Karpas-422 (cell line): ENCODE measurements at regions not wholly inside any gene's neighbourhood (a gene's known extent, or its start where the extent isn't known, plus 50 kb on each side); places are given as distances from the start of the nearest gene placed in this dataset.

ENCODE experiments used
- DNase-seq: peaks from one replicate; pipeline ENCODE4 v3.0.0-alpha.2; 2015
- H2AFZ ChIP-seq: fragments of 200-600 bp; sonication (generic); 2 replicates; pipeline ENCODE4 v1.6.1; 2014; ENCODE audit warnings: antibody characterized with exemption, low read length, mixed read lengths
- H3K27ac ChIP-seq: fragments of 200-600 bp; sonication (generic); 2 replicates; pipeline ENCODE4 v1.5.1; 2014; ENCODE audit warnings: mild to moderate bottlenecking, low read length, moderate library complexity
- H3K27me3 ChIP-seq: fragments of 200-600 bp; sonication (generic); 2 replicates; pipeline ENCODE4 v1.6.1; 2014; ENCODE audit warnings: low read length, mixed read lengths
- H3K36me3 ChIP-seq: fragments of 200-600 bp; sonication (generic); 2 replicates; pipeline ENCODE4 v1.6.1; 2014; ENCODE audit warnings: low read length, mixed read lengths; ENCODE audit not compliant: insufficient read depth
- H3K4me1 ChIP-seq: fragments of 200-600 bp; sonication (generic); 2 replicates; pipeline ENCODE4 v1.6.1; 2014; ENCODE audit warnings: mild to moderate bottlenecking, low read length, mixed read lengths
- H3K4me2 ChIP-seq: fragments of 200-600 bp; sonication (generic); 2 replicates; pipeline ENCODE4 v1.6.1; 2014; ENCODE audit warnings: low read length, low read depth, mild to moderate bottlenecking; ENCODE audit not compliant: poor library complexity, severe bottlenecking
- H3K4me3 ChIP-seq: fragments of 200-600 bp; sonication (generic); 2 replicates; pipeline ENCODE4 v1.5.1; 2014; ENCODE audit warnings: mild to moderate bottlenecking, antibody characterized with exemption, low read length, mixed read lengths
- H3K79me2 ChIP-seq: fragments of 200-600 bp; sonication (generic); 2 replicates; pipeline ENCODE4 v1.6.1; 2014; ENCODE audit warnings: mild to moderate bottlenecking, low read length, mixed read lengths
- H3K9ac ChIP-seq: fragments of 200-600 bp; sonication (generic); 2 replicates; pipeline ENCODE4 v1.6.0; 2014; ENCODE audit warnings: low read length
- H3K9me2 ChIP-seq: fragments of 200-600 bp; sonication (generic), shearing (Covaris generic); replicated peaks from 2 replicates; pipeline ENCODE4 v1.6.0; 2014; ENCODE audit warnings: mild to moderate bottlenecking, low read length, moderate library complexity; ENCODE audit not compliant: insufficient read depth
- H3K9me3 ChIP-seq: fragments of 300-700, 200-600 bp; sonication (generic); 2 replicates; pipeline ENCODE4 v1.6.1; 2014; ENCODE audit warnings: low read length, mixed read lengths
- H4K20me1 ChIP-seq: fragments of 200-600 bp; sonication (generic); 2 replicates; pipeline ENCODE4 v1.6.1; 2014; ENCODE audit warnings: mild to moderate bottlenecking, antibody characterized with exemption, low read length, low read depth; ENCODE audit not compliant: insufficient read depth

GRCh38 chr18:46421973-46422551, 235.0 kb downstream of the LOXHD1 start:
- H3K27me3 ChIP-seq = no peaks in the 10 kb centered on the region
- H3K9me3 ChIP-seq = no peaks in the 10 kb centered on the region
- no peak overlapping the region for H3K9ac ChIP-seq
- no peak overlapping the region for H3K4me2 ChIP-seq
- DNase-seq = no peak
- H3K4me3 ChIP-seq = no peak overlapping the region
- H2AFZ ChIP-seq = no peak overlapping the region
- no peaks in the 10 kb centered on the region for H3K9me2 ChIP-seq
- H3K27ac ChIP-seq = no peak overlapping the region
- H4K20me1 ChIP-seq = no peaks in the 10 kb centered on the region
- H3K79me2 ChIP-seq = no peaks in the 10 kb centered on the region
- H3K4me1 ChIP-seq = no peaks in the 10 kb centered on the region
- no peaks in the 10 kb centered on the region for H3K36me3 ChIP-seq

GRCh38 chr18:46422552-46423055, 234.4 kb downstream of the LOXHD1 start:
- Histone ChIP-seq H3K9ac (no peak overlapping the region), H3K9me3 (no peaks in the 10 kb centered on the region), H3K27me3 (no peaks in the 10 kb centered on the region), H4K20me1 (no peaks in the 10 kb centered on the region), H3K27ac (no peak overlapping the region), H3K4me2 (no peak overlapping the region), H3K36me3 (no peaks in the 10 kb centered on the region), H3K79me2 (no peaks in the 10 kb centered on the region), H2AFZ (no peak overlapping the region), H3K4me1 (no peaks in the 10 kb centered on the region), H3K9me2 (no peaks in the 10 kb centered on the region), H3K4me3 (no peak overlapping the region)
- DNase-seq = no peak

GRCh38 chr18:46423226-46423805, 233.7 kb downstream of the LOXHD1 start:
- H3K4me3 ChIP-seq = no peak overlapping the region
- H4K20me1 ChIP-seq = no peaks in the 10 kb centered on the region
- no peak for DNase-seq
- H3K27me3 ChIP-seq = no peaks in the 10 kb centered on the region
- no peaks in the 10 kb centered on the region for H3K36me3 ChIP-seq
- H3K9me3 ChIP-seq = no peaks in the 10 kb centered on the region
- no peak overlapping the region for H3K9ac ChIP-seq
- H3K4me2 ChIP-seq = no peak overlapping the region
- no peaks in the 10 kb centered on the region for H3K79me2 ChIP-seq
- no peak overlapping the region for H3K27ac ChIP-seq
- no peak overlapping the region for H2AFZ ChIP-seq
- H3K4me1 ChIP-seq = no peaks in the 10 kb centered on the region
- H3K9me2 ChIP-seq = no peaks in the 10 kb centered on the region

- no peak for DNase-seq
- no peaks in the 10 kb centered on the region for H4K20me1 ChIP-seq
- H3K9me3 ChIP-seq = no peaks in the 10 kb centered on the region
- no peak overlapping the region for H2AFZ ChIP-seq
- no peak overlapping the region for H3K9ac ChIP-seq
- H3K27me3 ChIP-seq = no peaks in the 10 kb centered on the region
- no peaks in the 10 kb centered on the region for H3K9me2 ChIP-seq
- H3K79me2 ChIP-seq = no peaks in the 10 kb centered on the region
- H3K4me1 ChIP-seq = no peaks in the 10 kb centered on the region
- no peak overlapping the region for H3K4me2 ChIP-seq
- no peaks in the 10 kb centered on the region for H3K36me3 ChIP-seq
- no peak overlapping the region for H3K27ac ChIP-seq
- no peak overlapping the region for H3K4me3 ChIP-seq
Observed at GRCh38 chr18:46424898-46425297, 232.1 kb downstream of the LOXHD1 start.

GRCh38 chr18:46425511-46425910, 231.5 kb downstream of the LOXHD1 start:
- H3K79me2 ChIP-seq = no peaks in the 10 kb centered on the region
- H3K27me3 ChIP-seq = no peaks in the 10 kb centered on the region
- H3K9me2 ChIP-seq = no peaks in the 10 kb centered on the region
- no peak overlapping the region for H2AFZ ChIP-seq
- no peaks in the 10 kb centered on the region for H4K20me1 ChIP-seq
- no peaks in the 10 kb centered on the region for H3K9me3 ChIP-seq
- H3K4me3 ChIP-seq = no peak overlapping the region
- H3K9ac ChIP-seq = no peak overlapping the region
- H3K4me2 ChIP-seq = no peak overlapping the region
- no peak for DNase-seq
- H3K36me3 ChIP-seq = no peaks in the 10 kb centered on the region
- no peaks in the 10 kb centered on the region for H3K4me1 ChIP-seq
- no peak overlapping the region for H3K27ac ChIP-seq

GRCh38 chr18:46426021-46426678, 230.9 kb downstream of the LOXHD1 start:
- no peak overlapping the region for H3K4me3 ChIP-seq
- H3K9me3 ChIP-seq = no peaks in the 10 kb centered on the region
- no peak overlapping the region for H2AFZ ChIP-seq
- H3K27ac ChIP-seq = no peak overlapping the region
- no peak overlapping the region for H3K4me2 ChIP-seq
- no peaks in the 10 kb centered on the region for H3K79me2 ChIP-seq
- H3K9ac ChIP-seq = no peak overlapping the region
- no peaks in the 10 kb centered on the region for H4K20me1 ChIP-seq
- H3K36me3 ChIP-seq = no peaks in the 10 kb centered on the region
- H3K27me3 ChIP-seq = no peaks in the 10 kb centered on the region
- no peaks in the 10 kb centered on the region for H3K4me1 ChIP-seq
- H3K9me2 ChIP-seq = no peaks in the 10 kb centered on the region
- DNase-seq = no peak

- Histone ChIP-seq H3K9me2 (no peaks in the 10 kb centered on the region), H2AFZ (no peak overlapping the region), H3K79me2 (no peaks in the 10 kb centered on the region), H3K27ac (no peak overlapping the region), H3K4me2 (no peak overlapping the region), H3K4me3 (no peak overlapping the region), H3K4me1 (no peaks in the 10 kb centered on the region), H3K27me3 (no peaks in the 10 kb centered on the region), H3K36me3 (no peaks in the 10 kb centered on the region), H4K20me1 (no peaks in the 10 kb centered on the region), H3K9me3 (no peaks in the 10 kb centered on the region), H3K9ac (no peak overlapping the region)
- DNase-seq = no peak
Observed at GRCh38 chr18:46426679-46427047, 230.4 kb downstream of the LOXHD1 start.
